HG03575 (cell line): ENCODE measurements at regions not wholly inside any gene's neighbourhood (a gene's known extent, or its start where the extent isn't known, plus 50 kb on each side); places are given as distances from the start of the nearest gene placed in this dataset.
"Not testable (repeated sequence)": the region's sequence is repeated elsewhere in the genome, so short reads cannot be mapped to it uniquely, and the experiment has no call there.

Experiments used
- ATAC-seq: cut with Tn5 transposase; IDR thresholded peaks from one replicate; pipeline ENCODE4 v1.9.1; 2021; ENCODE audit not compliant: unreplicated experiment, insufficient number of reproducible peaks, low FRiP score; ENCODE audit errors: extremely low read depth

- ATAC-seq: no peak
Measured at GRCh38 chr7:118855290-118855689, 630.8 kb downstream of the ANKRD7 start.

GRCh38 chr7:118858651-118859149, 634.2 kb downstream of the ANKRD7 start:
- ATAC-seq: no peak

- no peak for ATAC-seq
Measured at GRCh38 chr7:118861581-118861980, 637.1 kb downstream of the ANKRD7 start.

GRCh38 chr7:118862740-118863139, 638.2 kb downstream of the ANKRD7 start:
- ATAC-seq: no peak

GRCh38 chr7:118863966-118864365, 639.5 kb downstream of the ANKRD7 start:
- ATAC-seq: no peak

- no peak for ATAC-seq
Measured at GRCh38 chr7:118867860-118868259, 643.4 kb downstream of the ANKRD7 start.

- not testable (repeated sequence) for ATAC-seq
Measured at GRCh38 chr7:118869141-118869540, 644.6 kb downstream of the ANKRD7 start.

GRCh38 chr7:118870187-118870586, 645.7 kb downstream of the ANKRD7 start:
- no peak for ATAC-seq

GRCh38 chr7:118872568-118872967, 648.1 kb downstream of the ANKRD7 start:
- ATAC-seq: no peak

GRCh38 chr7:118877187-118877586, 652.7 kb downstream of the ANKRD7 start:
- no peak for ATAC-seq

- no peak for ATAC-seq
Measured at GRCh38 chr7:118878336-118878735, 653.8 kb downstream of the ANKRD7 start.

- ATAC-seq: no peak
Measured at GRCh38 chr7:118898284-118898683, 673.8 kb downstream of the ANKRD7 start.

GRCh38 chr7:118902600-118902999, 678.1 kb downstream of the ANKRD7 start:
- no peak for ATAC-seq

GRCh38 chr7:118907911-118908527, 683.5 kb downstream of the ANKRD7 start:
- ATAC-seq: no peak

- ATAC-seq: not testable (repeated sequence)
Measured at GRCh38 chr7:118916120-118916519, 691.6 kb downstream of the ANKRD7 start.

GRCh38 chr7:118918556-118918955, 694.1 kb downstream of the ANKRD7 start:
- no peak for ATAC-seq

GRCh38 chr7:118938845-118939244, 714.3 kb downstream of the ANKRD7 start:
- no peak for ATAC-seq

- ATAC-seq: no peak
Measured at GRCh38 chr7:118944271-118944670, 719.8 kb downstream of the ANKRD7 start.

GRCh38 chr7:118945911-118946682, 721.6 kb downstream of the ANKRD7 start:
- ATAC-seq: no peak

- no peak for ATAC-seq
Measured at GRCh38 chr7:118948508-118948907, 724.0 kb downstream of the ANKRD7 start.
